DND-41 (cell line): ENCODE measurements at regions not wholly inside any gene's neighbourhood (a gene's known extent, or its start where the extent isn't known, plus 50 kb on each side); places are given as distances from the start of the nearest gene placed in this dataset.

Experiments
- CTCF ChIP-seq: IDR thresholded peaks from 2 replicates; pipeline ENCODE4 v1.5.1; 2012; ENCODE audit warnings: borderline replicate concordance, low read length, moderate library complexity, mild to moderate bottlenecking; ENCODE audit not compliant: poor library complexity, severe bottlenecking; ENCODE audit errors: extremely low read depth
- EZH2 ChIP-seq: IDR thresholded peaks from 3 replicates; pipeline ENCODE4 v1.6.1; 2012; ENCODE audit warnings: borderline replicate concordance, low read depth, mild to moderate bottlenecking, moderate library complexity, low read length, inconsistent platforms; ENCODE audit not compliant: severe bottlenecking

GRCh38 chr3:66823009-66823397 lies 175.1 kb upstream of the KBTBD8 start:
- TF ChIP-seq CTCF: no peak
- TF ChIP-seq EZH2: no peak
